Stimulated activated CD8-positive, alpha-beta memory T cell treated with anti-CD3 and anti-CD28 coated beads, Interleukin-2, amount 100 ng/mL, for 48 hours (primary cell): ENCODE measurements at regions not wholly inside any gene's neighbourhood (a gene's known extent, or its start where the extent isn't known, plus 50 kb on each side); places are given as distances from the start of the nearest gene placed in this dataset.

ENCODE experiments used
- DNase-seq, 2 donors: peaks; one replicate each; pipeline ENCODE4 v3.0.0-alpha.2; 2020; ENCODE audit warnings: low read depth in 2 of 2

GRCh38 chr3:25043177-25043576 lies 384.9 kb upstream of the RARB start:
- DNase-seq = no peak

GRCh38 chr3:25043749-25044148 lies 384.3 kb upstream of the RARB start:
- DNase-seq = no peak

DNA sequence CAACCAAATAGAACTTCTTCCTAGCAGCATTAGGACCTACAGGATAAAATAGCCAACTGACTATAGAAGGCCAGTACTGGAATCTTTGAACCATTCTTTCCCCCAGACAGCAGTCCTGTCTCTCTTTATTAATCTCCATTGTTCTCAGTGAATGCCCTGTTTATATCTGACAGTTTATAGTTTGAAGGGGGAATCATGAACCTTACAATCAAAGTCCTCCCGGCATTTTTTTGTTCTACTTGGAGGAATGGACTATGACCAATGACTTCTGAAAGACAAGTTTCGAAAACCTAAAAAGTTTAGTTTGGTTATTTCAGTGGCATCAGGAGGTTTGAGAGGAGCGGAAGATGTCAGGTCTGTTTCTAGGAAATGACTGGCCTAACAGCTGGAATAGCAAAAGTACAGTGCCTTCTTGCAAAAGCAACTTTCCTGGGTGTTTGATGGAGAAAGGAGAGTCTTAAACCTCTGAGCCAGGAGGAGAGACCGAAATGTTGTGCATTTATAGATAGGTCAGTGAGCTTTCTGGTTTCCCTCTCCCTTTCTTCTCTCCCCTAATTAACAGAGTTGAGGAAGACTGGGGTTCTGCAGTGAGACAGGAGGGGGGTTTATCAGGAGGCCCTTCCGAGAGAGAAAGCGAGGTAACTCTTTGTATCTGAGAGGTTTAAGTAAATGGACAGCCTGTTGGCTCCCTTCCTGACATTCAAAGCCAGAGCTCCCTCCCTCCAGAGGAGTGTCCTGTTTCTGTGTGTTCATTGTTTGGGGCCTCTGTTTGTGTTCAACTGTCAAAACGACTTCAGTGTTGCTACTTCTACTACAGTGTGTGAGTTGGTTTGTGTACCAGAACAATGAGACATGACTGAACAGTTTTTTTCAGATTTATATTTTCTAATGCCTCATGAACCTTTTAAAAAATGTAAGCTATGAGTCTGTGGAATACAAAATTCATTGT lies 383.0 kb upstream of the RARB start:
- DNase-seq = no peak

DNA sequence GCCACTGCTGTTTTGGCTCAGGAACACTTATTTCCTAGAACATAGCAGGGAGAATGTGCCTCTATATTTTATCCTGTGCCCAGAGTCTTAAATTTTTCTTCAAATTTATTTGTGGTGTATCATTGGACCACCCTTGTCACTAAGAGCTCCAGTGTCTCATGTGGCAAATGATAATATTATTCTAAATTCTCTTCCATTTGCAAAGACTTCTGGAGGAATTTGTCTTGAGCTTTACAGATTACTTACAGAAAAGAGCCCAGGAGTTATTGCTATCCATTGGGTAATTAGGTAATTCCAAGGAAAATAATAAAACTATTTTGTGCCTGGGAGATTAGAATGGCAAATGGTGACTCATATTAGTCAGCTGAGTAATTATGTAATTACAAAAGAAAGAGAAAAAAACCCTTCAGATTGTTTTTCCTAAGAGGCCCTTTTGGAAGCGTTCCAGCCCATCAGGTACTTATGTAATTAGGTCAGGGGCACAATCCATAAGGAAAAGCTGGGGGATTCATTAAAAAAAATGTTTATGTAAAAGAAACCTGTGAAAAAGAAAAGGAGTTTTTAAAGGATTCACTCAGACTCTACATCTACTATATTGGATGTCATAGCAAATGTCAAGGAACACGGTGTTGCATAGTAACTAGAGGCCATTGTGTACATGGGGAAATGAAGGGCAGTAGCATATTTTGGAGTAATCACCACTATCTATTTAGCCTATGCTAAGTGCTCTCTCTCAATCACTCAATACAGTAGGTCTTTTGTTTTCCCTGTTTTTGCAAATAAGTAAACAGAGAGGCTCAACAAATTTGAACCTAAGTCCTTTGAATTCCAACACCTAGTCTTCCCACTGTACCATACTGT lies 380.9 kb upstream of the RARB start:
- DNase-seq = no peak

GRCh38 chr3:25049304-25049703 lies 378.8 kb upstream of the RARB start:
- no peak for DNase-seq

DNA sequence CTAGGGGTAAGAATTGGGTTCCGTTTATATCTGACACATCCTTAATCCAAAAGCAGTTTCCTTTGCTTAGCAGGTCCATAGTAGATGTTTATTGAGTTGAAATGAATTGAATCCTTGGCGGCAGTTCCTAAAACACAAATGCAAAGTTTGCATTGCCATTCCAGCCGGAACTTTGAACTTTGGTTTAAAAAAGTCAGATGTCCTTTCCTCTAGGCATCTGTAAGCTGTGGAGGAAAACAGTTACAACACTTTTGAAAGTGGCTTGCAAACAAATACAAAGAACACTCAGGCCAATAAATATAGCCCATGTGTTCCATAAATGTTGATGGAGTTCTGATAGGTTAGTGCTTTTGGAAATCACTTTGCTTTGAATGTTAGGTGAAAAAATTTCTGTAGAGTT lies 374.7 kb upstream of the RARB start:
- no peak for DNase-seq

DNA sequence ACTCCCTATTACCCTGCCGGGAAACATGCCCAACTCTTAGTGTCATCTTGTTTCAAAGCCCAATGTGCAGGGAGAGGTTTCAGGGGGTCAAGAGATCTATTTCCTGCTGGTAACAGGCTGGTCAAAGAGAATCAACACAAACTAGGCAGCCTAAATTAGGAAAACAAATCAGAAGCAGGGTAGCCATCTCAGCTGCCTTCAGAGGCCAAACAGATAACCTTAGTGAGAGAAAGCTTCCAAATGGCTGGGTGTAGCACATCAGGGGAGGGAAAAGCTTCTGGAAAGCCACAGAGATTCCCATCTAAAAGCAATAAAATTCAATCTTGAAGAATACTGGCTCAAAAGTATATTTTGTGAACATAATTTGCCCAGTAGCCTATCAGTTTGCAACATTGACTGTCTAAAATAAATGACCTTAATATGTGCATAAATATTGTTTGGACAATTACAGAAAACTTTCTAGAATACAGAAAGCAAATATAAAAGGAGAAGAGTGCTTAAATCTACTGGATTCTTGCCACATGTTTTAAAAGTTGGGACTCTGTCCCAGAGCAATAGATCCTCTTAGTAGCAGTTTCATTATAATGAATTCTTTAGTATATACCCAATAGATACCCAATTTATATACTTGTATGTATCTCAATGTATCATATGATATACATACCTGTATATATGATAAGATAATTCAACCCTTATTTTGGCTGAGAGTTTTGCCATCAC lies 371.9 kb upstream of the RARB start:
- no peak for DNase-seq

DNA sequence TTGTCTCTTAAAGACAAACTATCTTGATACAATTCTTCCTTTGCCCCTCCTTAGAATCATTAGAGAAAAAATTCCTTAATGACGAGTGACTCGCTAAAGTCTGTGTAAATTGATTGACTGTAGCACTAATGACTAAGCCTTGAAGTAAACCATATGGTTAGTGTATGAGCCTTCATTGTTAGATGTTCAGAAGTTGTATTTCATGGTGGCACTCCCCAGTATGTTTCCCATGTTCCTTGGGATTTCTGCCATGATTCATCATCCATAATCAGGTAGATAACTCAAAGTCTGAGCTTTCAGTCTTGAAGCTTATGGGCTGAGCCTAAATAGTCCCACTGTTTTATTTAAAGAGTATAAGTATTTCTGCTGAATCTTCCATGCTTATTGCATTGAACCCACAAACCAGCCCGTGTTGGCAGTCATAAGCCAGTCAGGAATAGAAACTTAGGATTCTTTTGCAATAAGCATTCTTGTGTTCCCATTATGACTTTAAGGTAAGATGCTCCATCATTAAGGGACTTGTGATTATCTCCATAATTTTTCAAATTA lies 371.2 kb upstream of the RARB start:
- DNase-seq = no peak

DNA sequence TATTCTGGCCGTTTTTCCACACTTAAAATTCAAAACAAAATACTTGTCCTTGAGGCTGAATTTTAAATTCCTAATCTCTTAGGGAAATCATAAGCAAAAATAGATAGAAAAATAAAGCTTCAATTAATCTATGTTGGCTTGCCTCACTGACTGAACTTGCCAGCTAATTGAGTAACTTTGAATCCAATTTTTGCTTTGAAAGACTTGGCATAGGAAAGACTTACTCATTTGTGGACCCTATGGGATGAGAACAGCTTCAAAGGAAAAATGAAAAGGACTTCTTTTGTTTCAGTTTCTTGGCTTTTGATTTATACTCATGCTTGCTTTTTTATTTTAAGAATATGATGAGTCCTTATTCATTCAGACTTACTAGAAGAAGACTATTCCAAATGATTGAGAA lies 370.7 kb upstream of the RARB start:
- DNase-seq = no peak

GRCh38 chr3:25064681-25065080 lies 363.4 kb upstream of the RARB start:
- DNase-seq = no peak

- no peak for DNase-seq
Measured at GRCh38 chr3:25069970-25070369, 358.1 kb upstream of the RARB start.

GRCh38 chr3:25071846-25072245 lies 356.2 kb upstream of the RARB start:
- no peak for DNase-seq

GRCh38 chr3:25073423-25073822 lies 354.6 kb upstream of the RARB start:
- no peak for DNase-seq

DNA sequence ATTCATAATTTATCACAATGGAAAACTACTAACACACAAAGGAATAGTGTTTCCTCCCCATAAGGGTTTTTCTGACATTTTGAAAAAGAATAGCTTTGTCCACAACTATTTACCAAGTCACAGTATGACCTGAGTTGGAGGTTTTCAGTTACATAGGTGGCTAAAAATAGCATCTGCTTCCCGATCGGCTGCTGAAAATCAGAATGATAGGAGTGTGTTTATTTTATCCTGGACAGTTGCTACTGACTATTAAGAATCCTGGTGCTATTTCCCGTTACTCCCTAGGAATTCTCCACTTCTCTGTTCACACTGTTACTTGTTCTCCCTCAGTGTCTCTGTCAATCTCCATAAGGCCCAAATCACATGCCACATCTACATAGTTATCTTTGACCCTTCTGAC lies 353.9 kb upstream of the RARB start:
- no peak for DNase-seq

DNA sequence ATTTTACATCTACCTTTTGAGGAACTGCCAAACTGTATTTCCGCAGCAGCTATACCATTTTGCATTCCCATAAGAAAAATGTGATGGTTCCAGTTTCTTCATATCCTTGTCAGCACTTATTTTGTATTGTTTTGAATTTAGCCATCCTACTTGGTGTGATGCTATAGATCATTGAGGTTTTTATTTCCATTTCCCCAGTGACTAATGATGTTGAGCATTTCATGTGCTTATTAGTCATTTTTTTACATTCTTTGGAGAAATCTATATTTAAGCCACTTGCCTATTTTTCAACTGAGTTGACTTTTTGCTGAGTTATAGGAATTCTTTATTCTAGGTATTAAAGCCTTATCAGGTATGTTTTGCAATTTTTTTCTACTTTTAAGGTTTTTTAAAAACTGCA lies 347.6 kb upstream of the RARB start:
- DNase-seq = no peak

- DNase-seq = no peak
Measured at GRCh38 chr3:25084016-25084415, 344.0 kb upstream of the RARB start.

DNA sequence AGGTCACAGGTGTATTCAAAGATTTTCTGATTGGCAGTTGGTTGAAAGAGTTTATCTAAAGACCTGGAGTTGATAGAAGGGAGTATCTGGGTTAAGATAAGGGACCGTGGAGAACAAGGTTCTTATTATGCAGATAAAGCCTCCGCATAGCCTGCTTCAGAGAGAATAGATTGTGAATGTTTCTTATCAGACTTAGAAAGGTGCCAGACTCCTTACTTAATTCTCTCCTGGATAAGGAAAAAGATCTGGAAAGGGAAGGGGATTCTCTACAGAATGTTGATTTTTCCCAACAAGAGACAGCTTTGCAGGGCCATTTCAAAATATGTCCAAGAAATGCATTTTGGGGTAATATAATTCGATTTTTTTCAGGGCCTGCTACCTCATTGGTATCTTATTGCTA lies 341.3 kb upstream of the RARB start:
- DNase-seq = no peak

DNA sequence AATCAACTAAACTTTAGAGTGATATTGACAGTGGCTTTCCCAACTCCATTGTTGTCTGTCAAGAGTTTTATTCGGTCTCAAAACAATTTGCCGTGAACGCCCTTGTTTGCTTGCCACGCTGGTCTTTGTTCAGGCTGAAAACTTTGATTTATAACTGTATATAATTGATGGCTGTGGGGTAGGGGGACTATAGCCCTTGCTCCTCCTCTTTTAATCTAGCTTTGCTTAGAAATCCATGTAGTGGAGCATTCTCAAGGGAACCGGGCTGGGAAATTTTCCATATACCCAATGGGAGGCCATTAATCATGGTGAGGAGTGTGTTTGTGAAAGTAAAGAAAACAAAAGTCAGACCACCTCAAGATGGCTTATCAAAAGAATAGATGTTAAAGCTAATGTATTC lies 339.8 kb upstream of the RARB start:
- DNase-seq = no peak

DNA sequence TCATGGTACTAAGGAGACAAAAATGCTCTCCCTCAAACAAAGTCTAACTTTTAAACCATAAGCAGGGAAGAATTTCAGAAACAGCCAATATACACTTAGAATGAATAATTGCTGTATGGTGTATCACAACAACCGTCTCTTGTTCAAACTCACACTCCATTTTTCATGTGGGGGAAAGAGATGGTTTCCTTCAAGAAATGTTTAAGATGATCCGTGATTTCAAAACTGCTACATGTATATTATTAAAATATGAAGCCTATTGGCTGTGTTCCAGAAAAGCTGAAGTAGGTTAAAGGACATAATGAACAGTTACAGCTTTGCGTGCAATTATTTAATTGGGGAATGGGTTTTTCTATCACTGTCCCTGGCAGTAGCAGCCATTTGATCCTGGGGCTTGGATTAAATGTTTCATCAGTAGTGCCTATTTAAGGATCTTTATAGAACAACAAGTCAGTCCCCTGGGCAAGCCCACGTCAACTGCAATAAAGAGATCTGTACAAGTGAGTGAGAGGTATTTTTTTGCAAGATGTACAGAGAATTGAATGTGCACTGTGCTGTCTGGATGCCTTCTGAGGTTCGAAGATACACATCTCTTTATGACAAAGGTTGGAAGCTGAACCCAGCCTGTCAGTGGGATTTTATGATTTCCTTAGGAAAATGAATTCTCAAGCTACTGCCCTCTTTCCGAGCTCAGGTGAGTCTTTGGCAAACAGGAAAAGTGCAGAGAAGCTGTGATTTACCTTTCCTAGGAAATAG lies 337.2 kb upstream of the RARB start:
- no peak for DNase-seq

- no peak for DNase-seq
Measured at GRCh38 chr3:25091934-25092333, 336.1 kb upstream of the RARB start.
